ENCODE measurements at regions not wholly inside any gene's neighbourhood (a gene's known extent, or its start where the extent isn't known, plus 50 kb on each side); places are given as distances from the start of the nearest gene placed in this dataset.
A peak's percentile ranks its signal among the peaks of the same experiment; 100 is the strongest.

DNA sequence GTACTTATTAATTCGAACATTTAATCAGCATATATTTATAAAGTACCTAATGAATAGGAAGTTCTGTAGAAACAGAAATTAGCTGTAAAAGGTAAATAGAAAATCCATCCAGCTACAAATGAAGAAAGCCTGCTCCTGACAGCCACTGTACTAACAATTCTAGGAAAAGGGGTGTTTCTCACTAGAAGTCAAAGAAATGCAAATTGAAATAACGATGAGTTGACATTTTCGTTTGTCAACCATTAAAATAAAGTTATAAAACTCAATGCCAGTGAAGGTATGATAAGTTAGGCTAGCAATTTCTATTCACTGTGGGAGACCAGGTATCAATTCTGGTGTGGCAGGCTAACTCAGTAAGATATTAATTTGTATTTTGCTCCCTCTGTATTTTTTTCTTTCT is 198.0 kb downstream of the ARL4C start:
- H3K36me3 Mint-ChIP-seq (ENCODE audit: insufficient read depth, unreplicated experiment), result no peaks in the 10 kb centered on the region
- no peaks in the 10 kb centered on the region for H3K9me3 Mint-ChIP-seq (ENCODE audit: low read depth, unreplicated experiment)
- H3K4me3 Mint-ChIP-seq (ENCODE audit: low read depth, unreplicated experiment), result no peak overlapping the region
- no peak for DNase-seq
- CTCF ChIA-PET, result interaction anchor here (2.2 kb wide), 1 partner anchor 9 kb away, joined by 8 read pairs; no protein-coding TSS in a partner anchor
- no TSS peak for BruUV-seq (replicated peaks)
- TF ChIP-seq, protein P1, sequence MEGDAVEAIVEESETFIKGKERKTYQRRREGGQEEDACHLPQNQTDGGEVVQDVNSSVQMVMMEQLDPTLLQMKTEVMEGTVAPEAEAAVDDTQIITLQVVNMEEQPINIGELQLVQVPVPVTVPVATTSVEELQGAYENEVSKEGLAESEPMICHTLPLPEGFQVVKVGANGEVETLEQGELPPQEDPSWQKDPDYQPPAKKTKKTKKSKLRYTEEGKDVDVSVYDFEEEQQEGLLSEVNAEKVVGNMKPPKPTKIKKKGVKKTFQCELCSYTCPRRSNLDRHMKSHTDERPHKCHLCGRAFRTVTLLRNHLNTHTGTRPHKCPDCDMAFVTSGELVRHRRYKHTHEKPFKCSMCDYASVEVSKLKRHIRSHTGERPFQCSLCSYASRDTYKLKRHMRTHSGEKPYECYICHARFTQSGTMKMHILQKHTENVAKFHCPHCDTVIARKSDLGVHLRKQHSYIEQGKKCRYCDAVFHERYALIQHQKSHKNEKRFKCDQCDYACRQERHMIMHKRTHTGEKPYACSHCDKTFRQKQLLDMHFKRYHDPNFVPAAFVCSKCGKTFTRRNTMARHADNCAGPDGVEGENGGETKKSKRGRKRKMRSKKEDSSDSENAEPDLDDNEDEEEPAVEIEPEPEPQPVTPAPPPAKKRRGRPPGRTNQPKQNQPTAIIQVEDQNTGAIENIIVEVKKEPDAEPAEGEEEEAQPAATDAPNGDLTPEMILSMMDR (IDR thresholded peaks at IDR 0.05; ENCODE audit: unreplicated experiment), result no peak
- H3K27ac Mint-ChIP-seq (ENCODE audit: unreplicated experiment), result no peak overlapping the region
- no peaks in the 10 kb centered on the region for H3K4me1 Mint-ChIP-seq (ENCODE audit: low read depth, unreplicated experiment)
- no peaks in the 10 kb centered on the region for H3K27me3 Mint-ChIP-seq (ENCODE audit: unreplicated experiment)
- intact Hi-C loops (cut with micrococcal nuclease; ENCODE audit: unreplicated experiment), result no loop called here

DNA sequence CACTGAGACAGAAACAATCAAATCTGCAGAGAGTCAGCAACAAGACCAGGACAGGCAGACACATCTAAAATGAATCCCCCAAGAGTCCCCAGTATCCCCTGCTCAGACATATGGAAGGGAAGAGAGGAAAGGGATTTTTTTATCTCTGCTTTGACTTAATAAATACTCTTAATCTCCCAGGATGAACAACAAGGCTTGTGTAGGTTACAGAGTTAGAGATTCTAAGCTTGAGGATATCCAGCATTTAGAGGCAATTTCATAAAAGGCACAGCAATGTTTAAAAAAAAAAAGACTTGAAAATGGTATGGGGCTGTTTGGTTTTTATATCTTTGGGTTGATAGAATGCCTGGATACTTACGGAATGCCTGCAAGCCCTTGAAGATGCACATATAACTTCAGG is 199.9 kb downstream of the ARL4C start:
- H3K4me3 Mint-ChIP-seq (ENCODE audit: low read depth, unreplicated experiment), result no peak overlapping the region
- no peaks in the 10 kb centered on the region for H3K9me3 Mint-ChIP-seq (ENCODE audit: low read depth, unreplicated experiment)
- peaks cover 7% of the 10 kb centered on the region for H3K4me1 Mint-ChIP-seq (ENCODE audit: low read depth, unreplicated experiment)
- TF ChIP-seq, protein P1 (IDR thresholded peaks at IDR 0.05; ENCODE audit: unreplicated experiment), result no peak
- CTCF ChIA-PET, result no interaction called here
- H3K36me3 Mint-ChIP-seq (ENCODE audit: insufficient read depth, unreplicated experiment), result no peaks in the 10 kb centered on the region
- H3K27me3 Mint-ChIP-seq (ENCODE audit: unreplicated experiment), result no peaks in the 10 kb centered on the region
- intact Hi-C loops (cut with micrococcal nuclease; ENCODE audit: unreplicated experiment), result no loop called here
- DNase-seq, result no peak
- H3K27ac Mint-ChIP-seq (ENCODE audit: unreplicated experiment), result no peak overlapping the region
- no TSS peak for BruUV-seq (replicated peaks)

DNA sequence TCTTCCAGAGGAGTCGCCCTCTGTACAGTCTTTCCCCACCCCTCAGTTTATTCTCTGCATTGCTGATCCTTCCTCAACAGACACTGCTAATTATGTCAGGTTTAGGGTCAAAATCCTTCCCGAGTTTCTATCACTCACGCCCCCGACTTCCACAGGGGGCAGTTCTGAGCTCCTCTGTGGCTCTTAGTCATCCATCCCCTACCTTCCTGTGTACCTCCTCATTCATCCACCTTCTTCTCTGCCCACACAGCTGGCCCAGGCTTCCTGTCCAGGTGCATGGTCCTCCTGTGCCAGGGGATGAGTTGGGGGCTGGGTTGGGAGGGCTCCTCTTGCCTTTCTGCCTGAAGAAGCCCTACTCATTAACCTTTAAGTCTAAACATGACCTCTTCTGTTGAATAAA is 202.9 kb downstream of the ARL4C start:
- intact Hi-C loops (cut with micrococcal nuclease; ENCODE audit: unreplicated experiment), result no loop called here

DNA sequence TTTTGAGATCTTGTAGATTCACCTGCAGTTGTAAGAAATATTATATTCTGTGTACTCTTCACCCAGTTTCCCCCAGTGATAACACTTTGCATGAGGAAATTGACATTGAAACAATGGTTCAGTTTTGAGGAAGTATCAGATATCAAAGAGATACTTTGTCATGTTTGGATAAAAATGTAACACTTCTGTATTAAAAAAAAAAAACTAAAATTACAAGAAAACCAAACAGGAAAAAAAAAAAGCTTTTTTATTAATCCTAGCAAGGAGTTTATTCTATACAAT is 204.0 kb downstream of the ARL4C start:
- no peaks in the 10 kb centered on the region for H3K36me3 Mint-ChIP-seq (ENCODE audit: insufficient read depth, unreplicated experiment)
- intact Hi-C loops (cut with micrococcal nuclease; ENCODE audit: unreplicated experiment), result no loop called here
- H3K27me3 Mint-ChIP-seq (ENCODE audit: unreplicated experiment), result no peaks in the 10 kb centered on the region
- CTCF ChIA-PET, result no interaction called here
- BruUV-seq (replicated peaks), result no TSS peak
- TF ChIP-seq, protein P1 (IDR thresholded peaks at IDR 0.05; ENCODE audit: unreplicated experiment), result no peak
- no peaks in the 10 kb centered on the region for H3K9me3 Mint-ChIP-seq (ENCODE audit: low read depth, unreplicated experiment)
- no peak for DNase-seq
- peaks cover 24% of the 10 kb centered on the region for H3K4me1 Mint-ChIP-seq (ENCODE audit: low read depth, unreplicated experiment)
- H3K27ac Mint-ChIP-seq (ENCODE audit: unreplicated experiment), result no peak overlapping the region
- H3K4me3 Mint-ChIP-seq (ENCODE audit: low read depth, unreplicated experiment), result no peak overlapping the region

More for the DNA sequence above, 202.9 kb downstream of the ARL4C start:
- no TSS peak for BruUV-seq (replicated peaks)
- peaks cover 24% of the 10 kb centered on the region for H3K4me1 Mint-ChIP-seq (ENCODE audit: low read depth, unreplicated experiment)
- DNase-seq, result no peak
- no peaks in the 10 kb centered on the region for H3K36me3 Mint-ChIP-seq (ENCODE audit: insufficient read depth, unreplicated experiment)
- no peak overlapping the region for H3K27ac Mint-ChIP-seq (ENCODE audit: unreplicated experiment)
- H3K27me3 Mint-ChIP-seq (ENCODE audit: unreplicated experiment), result no peaks in the 10 kb centered on the region
- no peak overlapping the region for H3K4me3 Mint-ChIP-seq (ENCODE audit: low read depth, unreplicated experiment)
- CTCF ChIA-PET, result interaction anchor here (0.6 to 0.8 kb wide), 2 partner anchors 9 to 202 kb away, joined by 3 read pairs; no protein-coding TSS in a partner anchor
- TF ChIP-seq, protein P1 (IDR thresholded peaks at IDR 0.05; ENCODE audit: unreplicated experiment), result peak; percentile 15
- no peaks in the 10 kb centered on the region for H3K9me3 Mint-ChIP-seq (ENCODE audit: low read depth, unreplicated experiment)

Measured in Calu3 (cell line).